ENCODE measurements at regions not wholly inside any gene's neighbourhood (a gene's known extent, or its start where the extent isn't known, plus 50 kb on each side); places are given as distances from the start of the nearest gene placed in this dataset.
"Not testable (repeated sequence)": the region's sequence is repeated elsewhere in the genome, so short reads cannot be mapped to it uniquely, and the experiment has no call there.

DNA sequence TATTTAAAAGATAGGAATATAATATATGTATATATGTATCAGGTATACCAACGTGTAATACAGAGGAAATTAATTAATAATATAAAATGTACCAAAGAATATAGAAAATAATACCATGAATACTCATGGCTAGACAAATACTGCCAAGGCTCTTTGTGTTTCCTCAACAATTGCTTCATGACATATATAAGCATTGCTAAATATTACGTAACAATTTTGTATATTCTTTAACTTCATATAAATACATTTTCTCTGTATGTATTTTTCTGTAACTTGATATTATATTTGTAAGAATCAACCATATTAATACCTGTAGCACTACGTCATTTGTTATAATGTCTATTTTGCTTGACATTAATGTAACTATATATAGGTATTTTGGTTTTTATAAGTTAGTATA, 104.0 kb downstream of the CEP44 start:
- no peaks in the 10 kb centered on the region for H3K79me2 ChIP-seq (ENCODE audit: insufficient read depth, low read length)
- H3K36me3 ChIP-seq (ENCODE audit: low read length) = no peaks in the 10 kb centered on the region

DNA sequence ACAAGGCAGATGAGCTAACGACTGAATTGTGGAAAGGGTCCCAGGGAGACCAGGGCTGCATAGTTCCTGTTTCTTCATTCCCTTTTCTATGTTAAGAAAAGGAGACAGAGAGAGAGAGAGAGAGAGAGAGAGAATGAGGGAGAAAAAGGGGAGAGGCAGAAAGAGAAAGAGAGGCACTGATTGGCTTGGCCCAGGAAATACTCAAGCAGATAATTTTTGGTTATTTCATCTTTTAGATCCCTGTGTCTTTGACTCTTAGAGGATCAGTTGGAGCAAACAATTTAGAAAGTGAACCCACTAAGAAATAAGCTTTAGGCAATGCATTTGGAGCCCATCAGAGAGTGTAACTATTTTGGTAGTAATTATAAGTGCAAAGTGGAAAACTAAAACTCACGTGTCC, 103.4 kb downstream of the CEP44 start:
- Histone ChIP-seq H3K4me2 (ENCODE audit: low read depth, low read length, poor library complexity, severe bottlenecking) (no peak overlapping the region), H3K9me3 (ENCODE audit: insufficient read depth, low read length) (no peaks in the 10 kb centered on the region), H3K9me2 (replicated peaks; ENCODE audit: insufficient read depth, low read length) (no peaks in the 10 kb centered on the region), H3K4me3 (ENCODE audit: insufficient read depth, low read length, poor library complexity, severe bottlenecking) (no peak overlapping the region), H3K36me3 (ENCODE audit: low read length) (no peaks in the 10 kb centered on the region), H3K9ac (ENCODE audit: low read length) (no peak overlapping the region), H3K27ac (ENCODE audit: low read depth, low read length) (no peak overlapping the region), H3K27me3 (ENCODE audit: low read length) (no peaks in the 10 kb centered on the region), H4K20me1 (ENCODE audit: low read depth, low read length) (no peaks in the 10 kb centered on the region), H3F3A (ENCODE audit: insufficient read depth) (no peaks in the 10 kb centered on the region), H2AFZ (ENCODE audit: low read depth, low read length, severe bottlenecking) (no peak overlapping the region), H3K79me2 (ENCODE audit: insufficient read depth, low read length) (no peaks in the 10 kb centered on the region)
- TF ChIP-seq, protein P1, sequence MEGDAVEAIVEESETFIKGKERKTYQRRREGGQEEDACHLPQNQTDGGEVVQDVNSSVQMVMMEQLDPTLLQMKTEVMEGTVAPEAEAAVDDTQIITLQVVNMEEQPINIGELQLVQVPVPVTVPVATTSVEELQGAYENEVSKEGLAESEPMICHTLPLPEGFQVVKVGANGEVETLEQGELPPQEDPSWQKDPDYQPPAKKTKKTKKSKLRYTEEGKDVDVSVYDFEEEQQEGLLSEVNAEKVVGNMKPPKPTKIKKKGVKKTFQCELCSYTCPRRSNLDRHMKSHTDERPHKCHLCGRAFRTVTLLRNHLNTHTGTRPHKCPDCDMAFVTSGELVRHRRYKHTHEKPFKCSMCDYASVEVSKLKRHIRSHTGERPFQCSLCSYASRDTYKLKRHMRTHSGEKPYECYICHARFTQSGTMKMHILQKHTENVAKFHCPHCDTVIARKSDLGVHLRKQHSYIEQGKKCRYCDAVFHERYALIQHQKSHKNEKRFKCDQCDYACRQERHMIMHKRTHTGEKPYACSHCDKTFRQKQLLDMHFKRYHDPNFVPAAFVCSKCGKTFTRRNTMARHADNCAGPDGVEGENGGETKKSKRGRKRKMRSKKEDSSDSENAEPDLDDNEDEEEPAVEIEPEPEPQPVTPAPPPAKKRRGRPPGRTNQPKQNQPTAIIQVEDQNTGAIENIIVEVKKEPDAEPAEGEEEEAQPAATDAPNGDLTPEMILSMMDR (IDR thresholded peaks at IDR 0.05; ENCODE audit: insufficient read depth, low read length, poor library complexity, severe bottlenecking) = no peak
- no peak for TF ChIP-seq EZH2phosphoT487 (conservative IDR thresholded peaks at IDR 0.05; ENCODE audit: low read length)

More for the DNA sequence above, 104.0 kb downstream of the CEP44 start:
- no peak overlapping the region for H3K4me3 ChIP-seq (ENCODE audit: insufficient read depth, low read length, poor library complexity, severe bottlenecking)
- TF ChIP-seq, protein P1 (IDR thresholded peaks at IDR 0.05; ENCODE audit: insufficient read depth, low read length, poor library complexity, severe bottlenecking) = no peak
- TF ChIP-seq EZH2phosphoT487 (conservative IDR thresholded peaks at IDR 0.05; ENCODE audit: low read length) = no peak
- no peak overlapping the region for H3K27ac ChIP-seq (ENCODE audit: low read depth, low read length)
- H3K27me3 ChIP-seq (ENCODE audit: low read length) = no peaks in the 10 kb centered on the region
- no peaks in the 10 kb centered on the region for H3K9me3 ChIP-seq (ENCODE audit: insufficient read depth, low read length)
- H3F3A ChIP-seq (ENCODE audit: insufficient read depth) = no peaks in the 10 kb centered on the region
- H3K9ac ChIP-seq (ENCODE audit: low read length) = no peak overlapping the region
- H2AFZ ChIP-seq (ENCODE audit: low read depth, low read length, severe bottlenecking) = no peak overlapping the region
- H4K20me1 ChIP-seq (ENCODE audit: low read depth, low read length) = no peaks in the 10 kb centered on the region
- no peak overlapping the region for H3K4me2 ChIP-seq (ENCODE audit: low read depth, low read length, poor library complexity, severe bottlenecking)
- no peaks in the 10 kb centered on the region for H3K9me2 ChIP-seq (replicated peaks; ENCODE audit: insufficient read depth, low read length)

- H3K4me3 ChIP-seq (ENCODE audit: insufficient read depth, low read length, poor library complexity, severe bottlenecking) = no peak overlapping the region
- H3K36me3 ChIP-seq (ENCODE audit: low read length) = no peaks in the 10 kb centered on the region
- H3K9me3 ChIP-seq (ENCODE audit: insufficient read depth, low read length) = no peaks in the 10 kb centered on the region
- no peak overlapping the region for H2AFZ ChIP-seq (ENCODE audit: low read depth, low read length, severe bottlenecking)
- no peaks in the 10 kb centered on the region for H3K9me2 ChIP-seq (replicated peaks; ENCODE audit: insufficient read depth, low read length)
- no peaks in the 10 kb centered on the region for H3F3A ChIP-seq (ENCODE audit: insufficient read depth)
- TF ChIP-seq, protein P1 (IDR thresholded peaks at IDR 0.05; ENCODE audit: insufficient read depth, low read length, poor library complexity, severe bottlenecking) = no peak
- no peak for TF ChIP-seq EZH2phosphoT487 (conservative IDR thresholded peaks at IDR 0.05; ENCODE audit: low read length)
- no peak overlapping the region for H3K27ac ChIP-seq (ENCODE audit: low read depth, low read length)
- H3K27me3 ChIP-seq (ENCODE audit: low read length) = no peaks in the 10 kb centered on the region
- no peak overlapping the region for H3K4me2 ChIP-seq (ENCODE audit: low read depth, low read length, poor library complexity, severe bottlenecking)
- no peaks in the 10 kb centered on the region for H3K79me2 ChIP-seq (ENCODE audit: insufficient read depth, low read length)
- H3K9ac ChIP-seq (ENCODE audit: low read length) = no peak overlapping the region
- no peaks in the 10 kb centered on the region for H4K20me1 ChIP-seq (ENCODE audit: low read depth, low read length)
Measured at GRCh38 chr4:174383783-174384182, 100.1 kb downstream of the CEP44 start.

DNA sequence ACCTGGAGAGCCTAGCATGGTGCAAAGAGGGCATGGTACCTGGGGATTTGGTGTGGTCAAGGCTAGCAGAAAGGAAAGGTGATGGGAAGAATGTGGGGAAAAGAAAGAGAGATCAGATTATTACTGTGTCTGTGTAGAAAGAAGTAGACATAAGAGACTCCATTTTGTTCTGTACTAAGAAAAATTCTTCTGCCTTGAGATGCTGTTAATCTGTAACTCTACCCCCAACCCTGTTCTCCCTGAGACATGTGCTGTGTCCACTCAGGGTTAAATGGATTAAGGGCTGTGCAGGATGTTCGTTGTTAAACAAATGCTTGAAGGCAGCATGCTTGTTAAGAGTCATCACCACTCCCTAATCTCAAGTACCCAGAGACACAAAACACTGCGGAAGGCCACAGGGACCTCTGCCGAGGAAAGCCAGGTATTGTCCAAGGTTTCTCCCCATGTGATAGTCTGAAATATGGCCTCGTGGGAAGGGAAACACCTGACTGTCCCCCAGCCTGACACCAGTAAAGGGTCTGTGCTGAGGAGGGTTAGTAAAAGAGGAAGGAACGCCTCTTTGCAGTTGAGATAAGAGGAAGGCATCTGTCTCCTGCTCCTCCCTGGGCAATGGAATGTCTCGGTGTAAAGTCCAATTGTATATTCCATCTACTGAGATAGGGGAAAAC, 99.4 kb downstream of the CEP44 start:
- H3K36me3 ChIP-seq (ENCODE audit: low read length); H3F3A ChIP-seq (ENCODE audit: insufficient read depth); H3K9me2 ChIP-seq (replicated peaks; ENCODE audit: insufficient read depth, low read length); H3K4me3 ChIP-seq (ENCODE audit: insufficient read depth, low read length, poor library complexity, severe bottlenecking); H2AFZ ChIP-seq (ENCODE audit: low read depth, low read length, severe bottlenecking); H4K20me1 ChIP-seq (ENCODE audit: low read depth, low read length); H3K79me2 ChIP-seq (ENCODE audit: insufficient read depth, low read length); H3K27me3 ChIP-seq (ENCODE audit: low read length); H3K9me3 ChIP-seq (ENCODE audit: insufficient read depth, low read length); H3K4me2 ChIP-seq (ENCODE audit: low read depth, low read length, poor library complexity, severe bottlenecking); H3K27ac ChIP-seq (ENCODE audit: low read depth, low read length); H3K9ac ChIP-seq (ENCODE audit: low read length): not testable (repeated sequence)

All from SU-DHL-6 (cell line).